ENCODE measurements at regions not wholly inside any gene's neighbourhood (a gene's known extent, or its start where the extent isn't known, plus 50 kb on each side); places are given as distances from the start of the nearest gene placed in this dataset.

DNA sequence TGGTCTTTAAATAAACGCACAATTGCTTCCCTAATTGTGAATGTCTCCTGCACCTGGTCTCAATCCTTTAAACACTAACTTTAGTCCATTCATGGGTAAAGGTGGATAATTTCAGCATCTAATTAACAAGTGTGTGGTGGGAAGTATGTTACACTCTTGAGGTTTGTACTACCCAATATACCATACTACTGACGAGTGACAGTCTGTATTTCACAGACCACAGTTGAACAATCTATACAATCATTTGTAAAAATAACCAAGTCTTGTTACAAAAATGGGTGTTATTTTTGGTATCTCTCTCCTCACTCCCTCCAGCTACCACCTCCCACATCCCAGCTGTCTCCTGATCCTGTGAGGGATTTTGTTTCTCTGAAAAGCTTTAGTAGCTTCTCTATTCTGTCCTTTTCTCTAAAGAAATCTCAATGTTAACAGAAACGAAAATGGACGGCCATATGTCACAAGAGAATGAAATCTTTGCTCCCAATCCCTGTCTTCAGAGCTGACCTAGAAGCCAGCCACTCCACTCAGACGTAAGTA, 62.3 kb upstream of the ZNF366 start:
- TF ChIP-seq JUNB (IDR thresholded peaks at IDR 0.05; ENCODE audit: unreplicated experiment) (no peak), NANOG (IDR thresholded peaks at IDR 0.05; ENCODE audit: borderline replicate concordance) (no peak), POLR2AphosphoS5 (IDR thresholded peaks at IDR 0.05; ENCODE audit: low read depth) (no peak)
- TF ChIP-seq, protein P1, sequence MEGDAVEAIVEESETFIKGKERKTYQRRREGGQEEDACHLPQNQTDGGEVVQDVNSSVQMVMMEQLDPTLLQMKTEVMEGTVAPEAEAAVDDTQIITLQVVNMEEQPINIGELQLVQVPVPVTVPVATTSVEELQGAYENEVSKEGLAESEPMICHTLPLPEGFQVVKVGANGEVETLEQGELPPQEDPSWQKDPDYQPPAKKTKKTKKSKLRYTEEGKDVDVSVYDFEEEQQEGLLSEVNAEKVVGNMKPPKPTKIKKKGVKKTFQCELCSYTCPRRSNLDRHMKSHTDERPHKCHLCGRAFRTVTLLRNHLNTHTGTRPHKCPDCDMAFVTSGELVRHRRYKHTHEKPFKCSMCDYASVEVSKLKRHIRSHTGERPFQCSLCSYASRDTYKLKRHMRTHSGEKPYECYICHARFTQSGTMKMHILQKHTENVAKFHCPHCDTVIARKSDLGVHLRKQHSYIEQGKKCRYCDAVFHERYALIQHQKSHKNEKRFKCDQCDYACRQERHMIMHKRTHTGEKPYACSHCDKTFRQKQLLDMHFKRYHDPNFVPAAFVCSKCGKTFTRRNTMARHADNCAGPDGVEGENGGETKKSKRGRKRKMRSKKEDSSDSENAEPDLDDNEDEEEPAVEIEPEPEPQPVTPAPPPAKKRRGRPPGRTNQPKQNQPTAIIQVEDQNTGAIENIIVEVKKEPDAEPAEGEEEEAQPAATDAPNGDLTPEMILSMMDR (conservative IDR thresholded peaks at IDR 0.05; ENCODE audit: low read depth in 2 of 2): no peak
